GM21367 (cell line): ENCODE measurements at regions not wholly inside any gene's neighbourhood (a gene's known extent, or its start where the extent isn't known, plus 50 kb on each side); places are given as distances from the start of the nearest gene placed in this dataset.
"Not testable (repeated sequence)": the region's sequence is repeated elsewhere in the genome, so short reads cannot be mapped to it uniquely, and the experiment has no call there.

Experiments
- ATAC-seq: cut with Tn5 transposase; IDR thresholded peaks from one replicate; pipeline ENCODE4 v1.9.1; 2021; ENCODE audit not compliant: unreplicated experiment

DNA sequence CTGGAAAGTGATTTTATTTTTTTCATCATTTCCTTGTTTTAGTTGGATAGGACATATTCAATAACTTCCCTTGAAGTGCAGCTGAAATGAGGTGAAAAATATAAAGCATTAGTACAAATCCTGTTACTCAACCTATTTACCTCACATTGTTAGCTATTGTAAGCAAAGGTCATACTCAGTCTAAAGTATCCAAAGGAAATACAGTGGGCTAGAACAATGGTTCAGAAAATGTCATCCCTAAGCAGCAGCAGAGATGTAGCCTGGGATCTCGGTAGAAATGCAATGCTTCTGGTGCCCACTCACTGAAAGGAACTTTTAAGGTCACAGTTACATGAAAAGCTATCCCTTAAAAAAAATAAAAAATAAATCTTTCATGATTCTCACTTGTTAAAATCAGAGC, 300.6 kb downstream of the PPP4R3C start:
- ATAC-seq, result no peak

DNA sequence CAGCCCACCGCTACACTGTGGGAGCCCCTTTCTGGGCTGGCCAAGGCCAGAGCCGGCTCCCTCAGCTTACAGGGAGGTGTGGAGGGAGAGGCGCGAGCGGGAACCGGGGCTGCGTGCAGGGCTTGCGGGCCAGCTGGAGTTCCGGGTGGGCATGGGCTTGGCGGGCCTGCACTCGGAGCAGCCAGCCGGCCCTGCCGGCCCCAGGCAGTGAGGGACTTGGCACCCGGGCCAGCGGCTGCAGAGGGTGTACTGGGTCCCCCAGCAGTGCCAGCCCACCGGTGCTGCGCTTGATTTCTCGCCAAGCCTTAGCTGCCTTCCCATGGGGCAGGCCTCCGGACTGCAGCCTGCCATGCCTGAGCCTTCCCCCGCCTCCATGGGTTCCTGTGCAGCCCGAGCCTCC, 306.2 kb downstream of the PPP4R3C start:
- not testable (repeated sequence) for ATAC-seq

DNA sequence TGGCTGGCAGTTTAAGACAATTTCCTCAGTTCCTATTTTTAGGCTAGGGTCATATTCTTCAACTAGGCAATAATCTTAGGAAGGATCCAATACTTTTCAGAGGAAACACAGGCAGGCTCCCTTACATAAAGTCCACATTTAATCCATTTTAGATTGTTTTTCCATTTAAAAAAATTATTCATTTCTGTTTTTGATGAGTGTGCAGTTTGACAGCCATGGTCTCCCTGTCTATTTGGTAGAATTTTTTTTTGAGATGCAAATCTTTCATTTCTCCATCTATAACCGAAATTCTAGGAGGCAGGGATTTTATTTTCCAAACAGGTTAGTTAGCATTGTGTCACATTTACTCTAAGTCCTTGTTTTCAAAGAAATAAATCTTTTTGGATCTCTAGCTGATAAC, 326.8 kb downstream of the PPP4R3C start:
- no peak for ATAC-seq

DNA sequence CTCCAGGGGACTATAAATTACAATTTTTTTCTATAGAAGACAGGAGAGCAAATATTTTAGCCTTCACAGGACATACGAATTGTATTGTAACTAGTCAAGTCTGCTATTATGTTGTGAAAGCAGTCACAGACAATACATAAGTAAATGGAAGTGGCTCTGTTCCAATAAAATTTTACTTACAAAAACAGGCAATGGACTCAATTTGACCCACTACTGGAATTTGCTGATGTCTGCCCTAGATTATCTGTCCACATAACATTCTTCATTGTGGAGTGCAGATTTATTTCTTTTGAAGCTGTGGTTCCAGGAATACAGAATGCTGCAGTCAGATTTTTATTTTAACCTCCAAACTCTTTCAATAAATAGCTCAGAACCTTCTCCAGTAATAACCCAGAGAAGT, 330.3 kb downstream of the PPP4R3C start:
- no peak for ATAC-seq

DNA sequence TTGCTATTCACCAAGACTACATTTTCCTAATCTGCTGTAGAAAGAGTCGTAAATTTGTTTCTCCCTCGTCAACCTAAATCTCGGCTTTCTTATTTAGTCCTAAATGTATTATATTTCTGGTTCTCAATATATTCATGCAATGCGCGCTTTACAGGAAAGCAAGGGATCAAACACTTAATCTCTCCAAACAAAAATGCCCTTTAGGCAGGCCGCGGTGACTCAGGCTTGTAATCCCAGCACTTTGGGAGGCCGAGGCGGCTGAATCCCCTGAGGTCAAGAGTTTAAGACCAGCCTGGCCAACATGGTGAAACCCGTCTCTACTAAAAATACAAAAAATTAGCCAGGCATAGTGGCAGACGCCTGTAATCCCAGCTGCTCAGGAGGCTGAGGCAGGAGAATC, 376.0 kb downstream of the PPP4R3C start:
- not testable (repeated sequence) for ATAC-seq

DNA sequence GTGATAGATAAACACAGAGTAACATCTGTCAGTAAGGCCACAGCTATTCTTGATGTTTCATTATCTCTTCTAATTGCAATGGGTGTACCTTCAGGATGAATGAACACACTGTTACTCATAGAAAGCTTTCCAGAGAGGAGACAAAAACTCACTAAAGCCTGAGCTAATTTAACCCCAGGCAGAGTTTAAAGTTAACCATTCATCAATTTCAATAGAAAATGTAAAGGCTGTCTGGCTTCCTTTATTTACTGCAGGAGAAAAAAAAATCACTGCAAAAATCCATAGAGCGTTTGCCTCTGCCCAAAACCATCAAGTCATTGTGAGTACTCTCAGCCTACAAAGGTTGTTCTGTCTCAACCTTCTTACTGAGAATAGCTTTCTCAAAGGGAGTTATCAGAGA, 376.9 kb downstream of the PPP4R3C start:
- no peak for ATAC-seq

DNA sequence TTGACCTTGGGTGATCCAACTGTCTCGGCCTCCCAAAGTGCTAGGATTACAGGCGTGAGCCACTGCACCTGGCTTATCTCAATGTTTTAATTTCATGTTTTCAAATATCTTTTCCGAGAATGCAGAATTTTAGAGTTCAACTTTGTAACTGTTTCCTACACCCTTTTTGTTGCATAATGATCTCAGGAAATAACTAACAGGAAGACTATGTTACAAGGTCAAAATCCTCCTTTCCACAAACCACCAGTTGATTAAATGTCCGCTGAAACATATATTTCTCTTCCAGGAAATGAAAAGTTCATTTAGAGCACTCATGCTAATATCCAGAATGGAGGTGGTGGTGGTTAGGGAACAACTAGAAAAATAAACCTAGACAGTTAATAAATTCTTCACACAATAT, 377.8 kb downstream of the PPP4R3C start:
- no peak for ATAC-seq

DNA sequence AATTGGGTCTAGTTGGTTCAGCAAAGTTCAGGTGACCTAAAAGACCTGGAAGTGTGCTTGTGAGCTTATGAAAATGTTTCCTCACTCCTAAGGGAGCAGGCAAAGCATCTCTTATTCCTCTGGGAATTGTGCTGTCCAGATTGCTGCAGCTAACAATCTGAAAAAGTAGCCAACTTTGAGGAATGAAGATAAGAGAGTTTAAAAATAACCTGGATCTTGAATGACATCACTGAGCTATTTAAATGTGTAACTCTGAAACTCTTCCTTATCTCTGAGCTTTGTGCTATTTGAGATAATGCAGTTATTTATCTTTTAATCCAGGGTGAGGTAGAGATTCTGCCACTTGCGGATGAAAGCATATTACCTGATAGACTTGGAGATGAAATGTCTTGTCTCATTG, 384.8 kb downstream of the PPP4R3C start:
- no peak for ATAC-seq

DNA sequence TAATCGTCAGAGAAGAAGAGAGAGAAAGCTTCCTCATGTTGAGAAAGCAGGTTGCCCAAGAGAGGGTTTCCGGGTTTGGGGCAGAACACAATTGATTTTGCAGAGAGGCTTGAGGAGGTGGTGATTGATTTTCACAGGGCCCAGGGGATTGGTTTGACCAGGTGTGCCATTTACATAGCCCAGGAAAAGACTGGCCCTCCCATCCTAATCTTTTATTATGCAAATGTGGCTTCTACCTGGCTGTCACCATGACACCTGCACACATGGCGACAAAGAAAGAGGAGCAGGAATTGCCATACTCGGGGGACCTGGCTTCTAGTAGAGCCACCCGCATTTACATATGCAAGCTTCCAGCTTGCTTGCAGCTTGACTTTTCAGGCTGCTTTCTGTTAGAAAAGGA, 405.3 kb downstream of the PPP4R3C start:
- no peak for ATAC-seq

DNA sequence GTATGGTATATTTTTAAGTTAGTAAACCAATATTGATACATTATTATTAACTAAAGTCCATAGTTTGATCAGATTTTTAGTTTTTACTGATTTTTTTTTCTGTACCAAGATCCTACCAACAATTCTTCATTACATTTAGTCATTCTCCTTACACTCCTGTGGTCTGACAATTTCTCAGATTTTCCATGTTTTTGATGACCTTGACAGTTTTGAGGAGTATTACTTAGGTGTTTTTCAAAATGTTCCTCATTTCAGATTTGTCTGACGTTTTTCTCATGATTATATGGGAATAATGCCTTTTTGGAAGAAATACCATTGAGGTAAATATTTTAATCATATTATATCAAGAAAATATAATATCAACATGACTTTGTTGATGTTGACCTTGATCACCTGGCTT, 423.8 kb downstream of the PPP4R3C start:
- no peak for ATAC-seq

DNA sequence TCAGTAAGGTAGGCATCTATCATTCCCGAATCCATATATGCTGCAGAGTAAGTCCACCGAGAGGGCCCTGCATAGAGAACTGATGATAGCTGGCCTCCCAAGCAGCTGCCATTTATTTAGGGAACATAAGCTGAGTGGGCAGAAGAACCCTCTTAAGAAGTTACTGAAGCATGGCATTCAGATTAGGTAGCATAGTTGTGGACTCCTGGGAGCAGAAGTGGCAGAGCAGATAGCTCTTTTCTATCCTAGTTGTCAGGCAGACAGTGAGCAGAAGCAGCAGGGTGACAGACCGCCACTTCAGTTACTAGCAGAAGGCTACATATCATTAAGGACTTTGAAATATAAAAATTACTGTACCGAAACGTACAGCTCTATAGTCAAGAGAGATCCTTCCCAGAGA, 454.7 kb downstream of the PPP4R3C start:
- ATAC-seq, result no peak

DNA sequence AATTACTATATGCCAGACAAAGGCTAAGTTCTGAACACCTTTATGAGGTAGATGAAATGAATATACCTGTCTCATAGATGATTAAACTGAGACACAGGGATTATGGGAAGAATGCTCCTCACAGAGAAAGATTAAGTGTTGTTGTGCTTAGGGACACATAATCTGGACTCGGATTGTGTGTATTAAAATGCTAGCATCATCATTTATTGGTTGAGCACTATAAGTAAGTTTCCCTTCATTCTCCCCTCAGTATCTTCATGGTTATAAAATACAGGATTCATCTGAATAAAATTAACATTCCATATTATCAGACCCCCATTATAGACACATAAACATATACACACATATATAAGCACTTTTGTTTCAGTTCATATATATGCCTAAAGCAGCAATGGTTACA, 463.5 kb downstream of the PPP4R3C start:
- ATAC-seq, result no peak

DNA sequence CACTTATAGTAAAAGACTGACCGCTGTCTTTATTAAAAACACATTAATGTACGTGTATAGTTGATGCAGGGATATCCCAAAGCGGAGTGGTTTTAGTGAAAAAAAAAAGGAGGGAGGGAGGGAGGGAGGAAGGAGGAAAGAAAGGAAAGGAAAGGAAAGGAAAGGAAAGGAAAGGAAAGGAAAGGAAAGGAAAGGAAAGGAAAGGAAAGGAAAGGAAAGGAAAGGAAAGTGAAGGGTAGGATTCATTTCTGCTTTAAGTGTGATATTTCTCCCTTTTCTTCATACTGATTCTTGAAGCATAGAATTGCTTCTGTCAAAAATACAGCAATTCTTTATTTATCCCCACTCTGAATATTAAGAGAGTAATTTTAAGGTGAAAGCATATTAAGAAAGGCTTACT, 504.9 kb downstream of the PPP4R3C start:
- ATAC-seq, result no peak

DNA sequence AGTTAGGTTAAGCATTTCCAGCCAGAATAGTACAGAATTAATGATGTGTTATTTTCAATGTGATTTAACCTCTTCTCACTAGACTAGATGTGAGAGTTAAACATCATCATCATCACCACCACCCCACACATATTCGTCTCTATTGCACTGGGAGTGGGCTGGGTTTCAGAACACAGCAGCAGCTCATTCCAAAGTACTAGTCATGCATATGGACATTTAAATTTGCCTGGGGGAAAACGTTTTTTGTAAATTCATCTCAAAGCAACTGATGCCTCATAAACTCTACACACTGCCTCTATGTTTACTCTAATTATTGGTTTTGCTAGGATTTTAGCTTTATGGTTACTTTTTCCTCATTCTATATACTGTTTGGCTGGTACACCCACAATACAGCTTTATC, 509.1 kb downstream of the PPP4R3C start:
- no peak for ATAC-seq

DNA sequence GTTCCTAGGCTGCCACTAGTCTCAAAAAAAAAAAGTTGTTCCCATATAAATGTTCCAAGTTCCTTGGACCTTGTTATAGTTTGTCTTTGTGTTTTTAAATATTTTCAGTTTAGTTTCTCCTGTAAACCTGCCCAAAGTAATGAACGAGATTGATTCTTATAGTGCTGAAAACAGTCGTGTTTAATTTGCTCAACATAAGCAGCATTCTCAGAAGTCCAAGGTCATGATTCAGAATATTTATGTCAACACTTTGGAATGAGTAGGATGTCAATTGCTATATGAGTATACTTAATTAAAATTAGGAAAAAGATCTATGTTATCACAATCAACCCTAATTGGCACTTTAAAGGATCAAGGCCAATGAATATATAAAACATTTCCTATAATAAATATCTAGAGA, 510.9 kb downstream of the PPP4R3C start:
- no peak for ATAC-seq

DNA sequence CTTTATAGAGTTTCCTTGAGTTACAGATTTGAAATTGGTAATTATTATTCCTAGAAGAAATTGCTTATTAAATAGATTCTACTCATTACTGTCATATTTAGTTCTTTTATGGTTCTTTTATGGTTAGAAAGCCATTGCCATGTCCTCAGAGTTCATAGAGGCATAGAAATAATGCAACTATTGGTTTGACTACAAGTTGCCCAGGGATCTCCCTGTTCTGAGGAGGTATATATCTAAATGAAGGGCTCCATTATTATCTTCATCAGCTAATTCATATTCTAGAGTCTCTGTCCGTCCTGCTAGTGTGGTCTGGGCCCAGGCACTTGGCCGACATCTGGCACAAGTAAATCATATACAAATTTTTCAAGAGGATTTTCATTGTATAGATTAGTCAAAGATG, 535.7 kb downstream of the PPP4R3C start:
- ATAC-seq, result no peak

DNA sequence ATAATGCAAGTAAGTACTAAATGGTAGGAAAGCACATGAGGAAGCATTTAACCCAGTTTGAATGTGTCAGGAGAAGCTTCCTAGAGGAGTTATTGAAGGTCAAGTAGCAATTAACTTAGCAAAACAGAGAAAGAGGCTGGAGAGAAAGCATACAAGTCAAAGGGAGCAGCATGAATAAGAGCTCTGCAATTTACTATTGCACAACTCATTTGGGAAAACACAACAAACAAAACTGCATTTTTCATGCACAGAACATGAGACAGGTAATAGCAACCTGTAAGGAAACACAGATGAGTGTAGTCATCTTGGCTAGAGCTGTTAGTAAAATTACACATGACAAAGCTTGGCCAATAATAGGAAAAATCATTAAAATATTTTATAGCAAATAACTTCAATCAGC, 538.1 kb downstream of the PPP4R3C start:
- no peak for ATAC-seq

DNA sequence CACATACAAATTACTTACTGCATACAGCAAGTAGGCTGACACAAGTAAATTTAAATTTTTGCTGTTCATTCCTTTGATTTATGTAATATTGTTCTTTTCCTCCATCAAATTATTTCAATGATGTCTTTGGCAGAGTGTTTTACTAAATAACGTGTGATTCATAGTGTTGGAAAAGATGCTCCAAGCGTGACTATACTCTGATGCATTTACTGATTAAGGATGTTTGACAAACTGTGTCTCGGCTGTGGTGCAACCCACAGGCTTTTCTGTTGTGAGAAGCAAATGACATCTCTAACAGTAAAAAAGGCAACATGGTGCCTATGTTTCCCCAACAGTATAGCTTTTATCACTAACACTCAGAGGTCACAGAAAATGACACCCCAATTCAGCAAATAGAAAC, 540.9 kb downstream of the PPP4R3C start:
- ATAC-seq, result no peak

DNA sequence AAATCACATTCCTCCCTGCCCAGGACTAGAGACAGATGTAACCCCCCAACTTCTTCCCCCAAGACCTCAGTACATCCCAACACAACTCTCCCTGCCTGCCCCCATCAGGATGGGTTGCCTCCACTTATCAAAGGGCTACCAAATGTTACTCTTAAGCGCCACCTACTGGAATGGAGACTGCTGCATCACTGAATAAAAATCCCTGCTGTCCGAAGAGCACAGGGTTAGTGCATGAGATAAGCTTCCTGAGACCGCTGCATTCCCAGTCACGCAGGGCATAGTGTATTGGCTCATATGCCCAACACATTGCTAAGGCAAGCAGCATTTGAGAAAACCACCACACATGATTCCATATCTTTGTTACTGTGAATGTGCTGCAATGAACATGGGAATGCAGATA, 544.5 kb downstream of the PPP4R3C start:
- no peak for ATAC-seq

DNA sequence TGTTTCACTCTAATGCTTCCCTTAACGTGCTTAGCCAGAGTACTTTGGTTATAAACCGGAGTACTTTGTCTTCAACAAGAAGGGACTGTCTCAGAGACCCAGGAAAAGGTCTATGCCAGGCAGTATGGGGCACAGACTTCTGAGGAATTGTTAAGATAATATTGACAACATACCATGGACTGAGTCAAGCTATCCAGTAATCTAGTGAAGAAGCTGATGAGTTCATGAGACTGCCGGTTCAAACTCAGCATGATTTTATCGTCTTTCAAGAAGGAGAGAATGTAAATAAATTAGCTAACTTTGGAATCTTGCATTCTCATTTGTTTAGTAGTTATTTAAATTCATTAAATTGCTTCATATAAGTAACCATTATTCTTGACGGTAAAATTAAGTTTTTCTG, 546.1 kb downstream of the PPP4R3C start:
- no peak for ATAC-seq

DNA sequence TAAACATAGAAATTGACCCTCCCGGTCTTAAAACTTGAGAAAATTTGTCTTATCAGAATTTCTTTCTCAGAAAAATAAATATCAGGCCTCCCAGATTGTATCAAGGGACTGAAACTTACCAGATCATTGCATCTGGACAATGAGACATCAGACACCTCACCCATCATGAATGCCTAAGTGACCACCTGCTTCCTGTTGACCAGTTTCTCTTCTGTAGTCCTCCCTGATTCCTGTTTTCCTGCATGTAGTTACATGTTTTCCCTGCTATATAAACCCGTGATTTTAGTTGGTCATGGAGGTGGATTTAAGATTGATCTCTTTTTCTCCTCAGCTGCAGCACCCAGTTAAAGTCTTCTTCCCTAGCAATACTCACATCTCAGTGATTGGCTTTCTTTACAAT, 548.1 kb downstream of the PPP4R3C start:
- ATAC-seq, result no peak

DNA sequence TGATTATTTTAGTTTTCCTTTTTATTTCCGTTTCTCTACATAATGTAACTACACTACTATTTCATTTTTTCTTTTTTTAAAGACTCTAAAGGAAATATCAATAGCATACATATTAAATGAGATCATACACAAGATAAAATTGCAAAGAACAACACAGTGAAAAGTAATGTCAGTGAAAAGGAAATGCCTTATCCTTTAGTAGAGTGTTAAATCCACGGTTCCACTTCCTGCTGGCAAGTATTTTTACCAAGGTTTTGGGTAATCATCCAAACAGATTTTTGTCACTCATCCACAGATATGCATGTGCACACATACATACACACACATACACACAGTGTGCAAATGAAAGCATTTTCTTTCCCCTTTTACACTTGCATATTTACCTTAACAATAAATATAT, 548.9 kb downstream of the PPP4R3C start:
- ATAC-seq, result no peak

DNA sequence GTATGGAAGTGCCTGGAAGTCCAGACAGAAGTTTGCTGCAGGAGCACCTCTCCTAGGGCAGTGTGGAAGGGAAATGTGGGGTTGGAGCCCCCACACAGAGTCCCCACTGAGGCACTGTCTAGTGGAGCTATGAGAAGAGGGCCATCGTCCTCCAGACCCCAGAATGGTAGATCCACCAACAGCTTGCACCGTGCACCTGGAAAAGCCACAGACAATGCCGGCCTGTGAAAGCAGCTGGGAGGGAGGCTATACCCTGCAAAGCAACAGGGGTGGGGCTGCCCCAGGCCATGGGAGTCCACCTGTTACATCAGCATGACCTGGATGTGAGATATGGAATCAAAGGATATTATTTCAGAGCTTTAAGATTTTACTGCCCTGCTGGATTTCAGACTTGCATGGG, 551.4 kb downstream of the PPP4R3C start:
- ATAC-seq, result not testable (repeated sequence)

DNA sequence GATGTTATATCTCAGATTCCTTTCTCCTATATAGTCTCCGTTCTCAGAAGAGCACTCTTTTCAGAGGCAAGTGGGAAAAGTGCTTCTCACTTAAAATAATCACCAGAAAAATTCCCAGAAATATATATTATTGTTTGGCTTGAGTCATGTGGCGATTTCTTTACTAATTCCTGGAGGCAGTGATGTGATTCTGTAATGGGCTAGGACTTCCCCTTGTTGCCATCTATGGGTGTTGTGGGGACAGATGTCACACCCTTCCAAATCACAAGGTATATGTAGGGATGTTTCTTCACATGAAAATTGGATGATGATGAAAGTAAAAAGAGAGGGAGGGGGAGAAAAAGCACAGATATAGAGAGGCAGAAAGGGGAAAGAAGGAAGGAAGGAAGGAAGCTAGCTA, 553.4 kb downstream of the PPP4R3C start:
- no peak for ATAC-seq
